Retinal pigment epithelial cell (primary cell): ENCODE measurements at regions not wholly inside any gene's neighbourhood (a gene's known extent, or its start where the extent isn't known, plus 50 kb on each side); places are given as distances from the start of the nearest gene placed in this dataset.

Source experiments
- DNase-seq: peaks from one replicate; pipeline ENCODE4 v3.0.0-alpha.2; 2010; ENCODE audit warnings: low read depth
- H3K4me3 ChIP-seq: 2 replicates; pipeline ENCODE4 v1.5.1; 2011; ENCODE audit warnings: mild to moderate bottlenecking, low read length, control low read depth, moderate library complexity
- TF ChIP-seq, protein P1 (sequence below): conservative IDR thresholded peaks from 2 replicates; pipeline ENCODE4 v1.5.1; 2011; ENCODE audit warnings: low read depth, low read length, control low read depth, inconsistent platforms

DNA sequence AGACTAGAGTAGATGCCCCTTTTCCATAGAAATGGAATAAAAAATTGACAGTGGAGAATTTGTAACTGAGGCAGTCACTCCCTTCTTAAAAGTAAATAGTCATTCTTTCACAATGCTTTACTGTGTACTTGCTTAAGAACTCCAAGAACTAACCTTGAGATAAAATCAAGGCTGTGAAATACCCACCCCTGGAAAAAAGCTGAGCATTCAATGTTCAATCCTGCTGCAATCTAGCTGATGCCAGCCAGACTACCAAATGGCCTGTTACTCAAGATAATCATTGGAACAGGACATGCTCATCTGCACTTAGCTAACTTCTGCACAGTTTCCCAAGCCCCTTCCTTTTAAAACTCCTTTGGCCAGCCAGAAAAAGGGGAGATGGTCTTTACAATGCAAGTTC, 367.4 kb upstream of the GULP1 start:
- no peak for DNase-seq
- TF ChIP-seq, protein P1, sequence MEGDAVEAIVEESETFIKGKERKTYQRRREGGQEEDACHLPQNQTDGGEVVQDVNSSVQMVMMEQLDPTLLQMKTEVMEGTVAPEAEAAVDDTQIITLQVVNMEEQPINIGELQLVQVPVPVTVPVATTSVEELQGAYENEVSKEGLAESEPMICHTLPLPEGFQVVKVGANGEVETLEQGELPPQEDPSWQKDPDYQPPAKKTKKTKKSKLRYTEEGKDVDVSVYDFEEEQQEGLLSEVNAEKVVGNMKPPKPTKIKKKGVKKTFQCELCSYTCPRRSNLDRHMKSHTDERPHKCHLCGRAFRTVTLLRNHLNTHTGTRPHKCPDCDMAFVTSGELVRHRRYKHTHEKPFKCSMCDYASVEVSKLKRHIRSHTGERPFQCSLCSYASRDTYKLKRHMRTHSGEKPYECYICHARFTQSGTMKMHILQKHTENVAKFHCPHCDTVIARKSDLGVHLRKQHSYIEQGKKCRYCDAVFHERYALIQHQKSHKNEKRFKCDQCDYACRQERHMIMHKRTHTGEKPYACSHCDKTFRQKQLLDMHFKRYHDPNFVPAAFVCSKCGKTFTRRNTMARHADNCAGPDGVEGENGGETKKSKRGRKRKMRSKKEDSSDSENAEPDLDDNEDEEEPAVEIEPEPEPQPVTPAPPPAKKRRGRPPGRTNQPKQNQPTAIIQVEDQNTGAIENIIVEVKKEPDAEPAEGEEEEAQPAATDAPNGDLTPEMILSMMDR = no peak
- H3K4me3 ChIP-seq = no peak overlapping the region

DNA sequence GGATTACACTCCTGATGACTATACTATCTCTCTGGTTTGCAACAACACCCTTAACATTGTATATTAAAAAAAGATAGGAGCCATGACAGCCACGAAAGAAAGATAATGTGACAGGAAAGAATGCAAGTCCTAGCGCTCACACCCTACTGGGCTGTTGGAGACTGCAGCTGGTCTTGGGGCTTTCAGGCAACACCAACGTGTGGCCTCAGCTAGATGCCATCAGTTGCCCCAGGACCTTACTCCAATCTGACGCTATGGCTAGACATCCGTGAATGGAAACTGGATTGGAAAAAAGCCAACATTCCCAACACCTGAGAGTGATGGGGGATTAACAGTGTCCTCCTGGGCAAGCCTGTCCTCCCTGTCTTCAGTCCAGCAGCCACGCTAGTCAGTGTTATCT, 357.4 kb upstream of the GULP1 start:
- H3K4me3 ChIP-seq = no peak overlapping the region
- DNase-seq = no peak
- TF ChIP-seq, protein P1 = no peak

DNA sequence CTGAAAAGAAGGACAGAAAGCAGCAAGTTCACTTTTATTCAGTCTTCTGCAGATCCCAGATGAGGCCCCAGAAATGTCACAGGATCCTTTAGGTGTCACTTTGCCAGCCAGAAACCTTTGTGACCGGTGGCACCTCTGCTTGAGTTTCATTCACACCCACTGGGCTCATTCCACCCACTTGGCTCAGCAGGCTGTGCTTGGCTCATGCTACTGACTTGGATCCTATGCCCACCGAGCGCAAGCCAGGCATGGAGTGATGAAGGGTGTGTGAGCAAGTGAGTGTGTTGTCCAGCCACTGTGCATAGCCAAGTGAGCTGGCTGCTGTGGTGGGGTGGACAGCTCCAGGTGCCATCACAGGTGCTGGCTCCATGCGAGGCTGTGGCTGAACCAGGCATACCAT, 357.0 kb upstream of the GULP1 start:
- TF ChIP-seq, protein P1 = no peak
- DNase-seq = no peak

DNA sequence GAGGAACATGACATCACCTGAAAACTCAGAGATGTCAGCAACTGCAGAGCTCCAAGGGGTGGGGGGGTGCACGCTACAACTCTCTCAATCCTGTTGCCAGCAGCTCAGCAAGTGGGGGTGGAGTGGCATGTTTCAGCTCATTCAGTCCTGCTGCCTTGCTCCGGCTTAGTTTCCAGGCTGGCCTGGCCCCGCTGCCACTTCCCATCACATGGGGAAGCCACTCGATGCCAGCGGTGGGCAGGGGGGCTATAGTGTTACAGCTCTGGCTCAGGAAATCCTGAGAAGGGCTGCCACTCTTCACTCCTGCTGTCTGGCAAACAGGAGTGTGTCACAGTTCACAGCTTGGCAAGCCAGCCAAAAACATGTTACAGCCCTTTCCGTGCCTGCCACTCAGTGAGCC, 356.5 kb upstream of the GULP1 start:
- DNase-seq = no peak
- TF ChIP-seq, protein P1 = no peak
- H3K4me3 ChIP-seq = no peak overlapping the region

More for the DNA sequence above, 357.0 kb upstream of the GULP1 start:
- H3K4me3 ChIP-seq = no peak overlapping the region

DNA sequence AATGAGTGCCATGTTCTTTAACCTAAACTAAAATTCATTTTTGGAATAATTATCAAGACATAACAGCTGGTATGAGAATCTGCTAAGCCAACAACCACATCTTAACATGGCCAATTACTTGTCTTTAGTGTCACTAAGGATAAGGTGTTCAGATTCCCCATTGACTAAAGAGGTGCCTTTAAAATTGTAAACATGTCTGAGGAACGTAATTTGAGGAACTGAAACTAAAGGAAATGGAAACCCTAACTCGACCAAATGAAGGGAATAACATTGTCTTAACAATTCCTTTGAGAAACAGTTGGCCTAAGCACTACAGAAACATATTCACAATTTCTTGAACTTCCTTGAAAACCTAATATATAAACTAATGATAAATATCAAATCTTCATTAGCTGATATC, 355.4 kb upstream of the GULP1 start:
- TF ChIP-seq, protein P1 = no peak

DNA sequence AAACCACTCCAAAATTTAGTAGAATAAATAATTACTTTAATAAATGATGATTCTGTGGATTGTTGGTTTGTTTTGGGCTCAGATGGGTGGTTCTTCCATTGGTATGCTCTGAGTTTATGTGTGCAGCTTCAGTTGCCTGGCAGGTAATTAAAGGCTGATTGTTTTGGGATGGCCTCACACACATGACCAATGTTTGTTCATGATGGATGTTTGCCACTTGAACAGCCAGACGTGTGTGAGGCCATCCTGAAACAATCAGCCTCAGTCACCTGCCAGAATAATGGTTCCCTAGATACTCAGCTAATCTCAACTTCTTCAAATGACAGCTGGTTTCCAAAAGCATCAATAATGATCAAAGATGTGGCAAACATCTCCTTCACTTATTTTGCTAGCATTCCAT, 352.5 kb upstream of the GULP1 start:
- TF ChIP-seq, protein P1 = no peak
- no peak overlapping the region for H3K4me3 ChIP-seq
- no peak for DNase-seq

More for the DNA sequence above, 355.4 kb upstream of the GULP1 start:
- no peak for DNase-seq
- H3K4me3 ChIP-seq = no peak overlapping the region

DNA sequence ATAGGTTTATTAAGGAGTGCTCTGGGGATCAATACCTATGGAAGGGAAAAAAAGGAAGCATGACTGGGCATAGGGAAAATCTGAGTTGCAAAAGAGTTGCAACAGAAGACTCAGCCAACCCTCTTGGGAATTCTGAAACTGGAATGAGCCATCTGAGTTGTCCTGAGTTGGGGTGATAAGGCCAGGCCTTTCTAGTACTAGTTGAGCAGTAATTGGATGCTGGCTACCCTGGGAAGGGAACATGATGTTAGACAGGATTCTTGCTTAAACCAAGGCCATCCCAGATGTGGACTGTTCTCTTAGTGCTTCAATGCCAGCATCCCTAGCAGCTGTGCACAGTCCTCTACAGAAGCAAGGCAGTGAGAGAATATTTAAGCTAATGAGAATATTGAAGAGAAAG, 348.8 kb upstream of the GULP1 start:
- no peak for DNase-seq
- no peak overlapping the region for H3K4me3 ChIP-seq
- TF ChIP-seq, protein P1 = no peak
